PFSK-1 (cell line): ENCODE measurements at regions not wholly inside any gene's neighbourhood (a gene's known extent, or its start where the extent isn't known, plus 50 kb on each side); places are given as distances from the start of the nearest gene placed in this dataset.

Experiments
- POLR2AphosphoS5 ChIP-seq: IDR thresholded peaks from 2 replicates; pipeline ENCODE4 v1.6.1; 2012; ENCODE audit warnings: low read depth, mild to moderate bottlenecking, control low read depth, low read length, moderate library complexity
- TAF1 ChIP-seq: IDR thresholded peaks from 2 replicates; pipeline ENCODE4 v1.6.1; 2012; ENCODE audit warnings: low read length, control low read depth, borderline replicate concordance; ENCODE audit not compliant: insufficient read depth
- TF ChIP-seq, protein P1 (sequence below), 2 experiments: IDR thresholded peaks; 2 replicates each; pipeline versions ENCODE4 v1.6.1 to v1.8.0; 2011 to 2012; ENCODE audit warnings: low read depth in 2 of 2, low read length in 2 of 2, control low read depth in 1 of 2, inconsistent platforms in 1 of 2, mild to moderate bottlenecking in 1 of 2, moderate library complexity in 1 of 2; ENCODE audit not compliant: insufficient read depth in 1 of 2

DNA sequence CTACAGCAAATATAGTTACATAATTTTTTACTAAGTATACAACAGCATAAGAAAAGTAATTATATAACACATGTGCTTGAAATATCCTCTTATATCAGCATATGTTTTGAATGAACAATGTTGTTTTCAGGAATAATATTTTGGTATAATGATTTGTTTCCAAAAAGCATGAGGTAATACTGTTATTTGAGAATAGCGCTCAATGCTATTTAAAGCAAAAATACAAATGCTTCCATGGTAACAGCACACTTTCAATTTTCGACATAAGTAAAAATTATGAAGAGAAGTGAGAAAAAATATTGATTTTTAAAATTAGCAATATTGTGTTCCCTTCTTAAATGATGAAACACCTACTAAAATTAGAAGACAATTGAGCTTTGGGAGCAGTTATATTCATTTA lies 715.9 kb upstream of the ATXN8OS start:
- TF ChIP-seq POLR2AphosphoS5 (no peak), TAF1 (no peak)
- TF ChIP-seq, protein P1, sequence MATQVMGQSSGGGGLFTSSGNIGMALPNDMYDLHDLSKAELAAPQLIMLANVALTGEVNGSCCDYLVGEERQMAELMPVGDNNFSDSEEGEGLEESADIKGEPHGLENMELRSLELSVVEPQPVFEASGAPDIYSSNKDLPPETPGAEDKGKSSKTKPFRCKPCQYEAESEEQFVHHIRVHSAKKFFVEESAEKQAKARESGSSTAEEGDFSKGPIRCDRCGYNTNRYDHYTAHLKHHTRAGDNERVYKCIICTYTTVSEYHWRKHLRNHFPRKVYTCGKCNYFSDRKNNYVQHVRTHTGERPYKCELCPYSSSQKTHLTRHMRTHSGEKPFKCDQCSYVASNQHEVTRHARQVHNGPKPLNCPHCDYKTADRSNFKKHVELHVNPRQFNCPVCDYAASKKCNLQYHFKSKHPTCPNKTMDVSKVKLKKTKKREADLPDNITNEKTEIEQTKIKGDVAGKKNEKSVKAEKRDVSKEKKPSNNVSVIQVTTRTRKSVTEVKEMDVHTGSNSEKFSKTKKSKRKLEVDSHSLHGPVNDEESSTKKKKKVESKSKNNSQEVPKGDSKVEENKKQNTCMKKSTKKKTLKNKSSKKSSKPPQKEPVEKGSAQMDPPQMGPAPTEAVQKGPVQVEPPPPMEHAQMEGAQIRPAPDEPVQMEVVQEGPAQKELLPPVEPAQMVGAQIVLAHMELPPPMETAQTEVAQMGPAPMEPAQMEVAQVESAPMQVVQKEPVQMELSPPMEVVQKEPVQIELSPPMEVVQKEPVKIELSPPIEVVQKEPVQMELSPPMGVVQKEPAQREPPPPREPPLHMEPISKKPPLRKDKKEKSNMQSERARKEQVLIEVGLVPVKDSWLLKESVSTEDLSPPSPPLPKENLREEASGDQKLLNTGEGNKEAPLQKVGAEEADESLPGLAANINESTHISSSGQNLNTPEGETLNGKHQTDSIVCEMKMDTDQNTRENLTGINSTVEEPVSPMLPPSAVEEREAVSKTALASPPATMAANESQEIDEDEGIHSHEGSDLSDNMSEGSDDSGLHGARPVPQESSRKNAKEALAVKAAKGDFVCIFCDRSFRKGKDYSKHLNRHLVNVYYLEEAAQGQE (IDR thresholded peaks at IDR 0.05; ENCODE audit: insufficient read depth in 1 of 2, low read depth in 2 of 2, low read length in 2 of 2): no peak
